GM12878 (cell line): ENCODE measurements at regions not wholly inside any gene's neighbourhood (a gene's known extent, or its start where the extent isn't known, plus 50 kb on each side); places are given as distances from the start of the nearest gene placed in this dataset.

ENCODE experiments used
- BRCA1 ChIP-seq: IDR thresholded peaks from 2 replicates; pipeline ENCODE4 v1.6.1; 2011; ENCODE audit warnings: low read depth, low read length, improper control_type of control experiment
- CREB1 ChIP-seq: IDR thresholded peaks from 2 replicates; pipeline ENCODE4 v1.6.1; 2012; ENCODE audit warnings: low read depth, mild to moderate bottlenecking, inconsistent platforms
- DPF2 ChIP-seq: fragments of 450-650 bp; IDR thresholded peaks from 2 replicates; pipeline ENCODE4 v1.6.1; 2017; ENCODE audit warnings: mild to moderate bottlenecking
- GATAD2B ChIP-seq: fragments of 450-650 bp; conservative IDR thresholded peaks from 2 replicates; pipeline ENCODE4 v1.6.1; 2017; ENCODE audit warnings: low read depth, mild to moderate bottlenecking, moderate library complexity
- MTA2 ChIP-seq: fragments of 450-650 bp; IDR thresholded peaks from 2 replicates; pipeline ENCODE4 v1.6.1; 2016; ENCODE audit warnings: low read depth, mild to moderate bottlenecking, moderate library complexity
- NKRF ChIP-seq: fragments of 450-650 bp; conservative IDR thresholded peaks from 2 replicates; pipeline ENCODE4 v1.6.1; 2017; ENCODE audit warnings: mild to moderate bottlenecking, moderate library complexity
- POU2F2 ChIP-seq: IDR thresholded peaks from 3 replicates; pipeline ENCODE4 v1.6.1; 2011; ENCODE audit warnings: low read depth, mild to moderate bottlenecking, low read length, borderline replicate concordance
- RAD21 ChIP-seq: IDR thresholded peaks from 2 replicates; pipeline ENCODE4 v1.6.1; 2011; ENCODE audit warnings: mild to moderate bottlenecking, low read depth, low read length, moderate library complexity; ENCODE audit not compliant: insufficient read depth
- SMAD5 ChIP-seq: IDR thresholded peaks from 2 replicates; pipeline ENCODE4 v1.6.1; 2016; ENCODE audit warnings: antibody characterized with exemption, low read depth
- SMC3 ChIP-seq: IDR thresholded peaks from 2 replicates; pipeline ENCODE4 v1.6.1; 2011; ENCODE audit warnings: low read length, improper control_type of control experiment, borderline replicate concordance
- STAT1 ChIP-seq: fragments of 450-650 bp; conservative IDR thresholded peaks from 2 replicates; pipeline ENCODE4 v1.6.1; 2014; ENCODE audit warnings: antibody characterized with exemption, mild to moderate bottlenecking
- TAF1 ChIP-seq: IDR thresholded peaks from 2 replicates; pipeline ENCODE4 v1.6.1; 2011; ENCODE audit warnings: mild to moderate bottlenecking, low read depth, low read length, borderline replicate concordance
- TCF3 ChIP-seq: IDR thresholded peaks from 2 replicates; pipeline ENCODE4 v1.6.1; 2012; ENCODE audit warnings: low read depth, mild to moderate bottlenecking, low read length, borderline replicate concordance; ENCODE audit not compliant: insufficient read depth
- USF1 ChIP-seq: IDR thresholded peaks from 2 replicates; pipeline ENCODE4 v1.6.1; 2011; ENCODE audit warnings: borderline replicate concordance, low read depth, mild to moderate bottlenecking, moderate library complexity, mixed read lengths, low read length; ENCODE audit not compliant: insufficient read depth; ENCODE audit errors: extremely low read length
- ZBTB40 ChIP-seq: fragments of 450-650 bp; IDR thresholded peaks from 2 replicates; pipeline ENCODE4 v1.6.1; 2016; ENCODE audit warnings: mild to moderate bottlenecking, moderate library complexity, borderline replicate concordance
- ZNF207 ChIP-seq: fragments of 450-650 bp; IDR thresholded peaks from 2 replicates; pipeline ENCODE4 v1.6.1; 2014; ENCODE audit warnings: antibody characterized with exemption, mild to moderate bottlenecking, borderline replicate concordance
- ZNF592 ChIP-seq: fragments of 450-650 bp; IDR thresholded peaks from 2 replicates; pipeline ENCODE4 v1.6.1; 2017; ENCODE audit warnings: mild to moderate bottlenecking, moderate library complexity

GRCh38 chr1:112803906-112804762 is 89.0 kb upstream of the PPM1J start (continued):
- TF ChIP-seq POU2F2 (0 out of 3 replicates have a peak, but pooled peaks have one; percentile 42), SMAD5 (no peak), STAT1 (no peak), CREB1 (no peak), GATAD2B (no peak), ZNF207 (no peak), TCF3 (no peak), DPF2 (no peak), RAD21 (peak; percentile 92), ZNF592 (no peak), BRCA1 (no peak), MTA2 (no peak), TAF1 (no peak), NKRF (no peak), USF1 (no peak), SMC3 (peak; percentile 96), ZBTB40 (no peak)
